HG02938 (cell line): ENCODE measurements at regions not wholly inside any gene's neighbourhood (a gene's known extent, or its start where the extent isn't known, plus 50 kb on each side); places are given as distances from the start of the nearest gene placed in this dataset.
A peak's percentile ranks its signal among the peaks of the same experiment; 100 is the strongest.

Experiments
- ATAC-seq: cut with Tn5 transposase; IDR thresholded peaks from one replicate; pipeline ENCODE4 v1.9.1; 2021; ENCODE audit warnings: mild to moderate bottlenecking, moderate library complexity; ENCODE audit not compliant: unreplicated experiment

DNA sequence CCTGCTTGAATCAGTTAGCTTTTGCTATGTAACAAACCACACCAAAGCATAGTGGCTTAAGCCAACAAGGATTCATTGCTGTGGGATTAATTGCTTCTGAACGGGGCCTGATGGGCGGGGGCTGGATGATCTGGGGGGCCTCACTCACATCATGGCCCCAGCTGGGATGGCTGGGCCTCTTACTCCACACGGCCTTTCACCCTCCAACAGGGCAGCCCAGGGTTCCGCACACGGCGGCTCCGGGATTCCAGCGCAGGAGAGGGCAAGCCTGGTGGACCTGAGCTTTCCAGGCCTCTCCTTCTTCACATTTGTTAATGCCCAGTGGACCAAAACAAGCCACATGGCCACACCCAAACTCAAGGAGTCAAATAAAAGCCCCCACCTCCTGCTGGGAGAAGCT lies 86.3 kb upstream of the PHLPP1 start:
- ATAC-seq = no peak

DNA sequence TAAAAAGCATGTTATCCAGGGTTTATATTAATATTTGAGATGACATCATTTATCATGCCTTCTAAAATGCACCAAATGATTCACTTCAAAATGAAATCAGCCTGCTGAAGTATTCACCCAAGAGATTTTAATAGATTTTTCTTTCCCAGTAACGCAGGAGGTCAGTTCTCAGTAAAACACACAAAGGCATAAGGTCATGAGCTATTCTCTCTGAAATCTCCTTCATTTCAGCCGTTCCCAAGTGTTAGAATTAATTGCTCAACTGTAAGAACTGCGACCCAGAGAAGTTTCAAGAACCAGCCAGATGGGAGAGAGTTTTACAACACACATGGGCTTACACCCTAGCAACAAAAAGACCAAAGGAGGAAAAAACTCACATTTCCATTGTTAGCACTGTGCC lies 84.2 kb upstream of the PHLPP1 start:
- no peak for ATAC-seq

DNA sequence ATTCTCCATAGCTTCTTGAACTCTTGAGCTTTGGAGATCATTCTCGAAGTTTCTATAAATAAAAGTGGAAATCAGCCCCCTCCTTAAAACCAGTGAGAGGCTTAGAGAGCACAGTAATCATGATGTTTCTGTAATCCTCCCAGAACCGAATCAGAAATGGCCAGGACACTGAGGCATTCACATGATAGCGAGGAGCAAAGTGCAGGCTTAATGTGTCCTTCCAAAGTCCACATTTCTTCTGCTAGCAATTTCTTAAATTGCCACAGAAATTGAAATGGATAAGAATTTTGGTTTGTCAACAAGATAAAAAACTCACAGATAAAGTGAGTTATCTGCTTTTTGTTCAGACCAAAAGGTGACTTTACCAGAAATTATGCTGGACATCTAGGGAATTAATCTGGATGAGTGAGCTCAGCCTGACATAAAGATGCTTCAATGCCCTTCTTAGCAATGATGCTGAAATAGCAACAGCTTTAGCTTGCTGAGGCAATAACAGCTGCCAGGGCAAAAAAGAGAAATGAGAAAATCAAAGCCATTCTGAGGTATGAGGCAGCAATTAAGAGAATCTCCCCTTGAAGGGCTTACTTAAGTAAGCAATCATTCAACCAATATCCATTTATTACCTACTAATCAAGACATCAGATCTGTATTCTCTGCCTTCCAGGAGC lies 82.4 kb upstream of the PHLPP1 start:
- ATAC-seq = no peak

DNA sequence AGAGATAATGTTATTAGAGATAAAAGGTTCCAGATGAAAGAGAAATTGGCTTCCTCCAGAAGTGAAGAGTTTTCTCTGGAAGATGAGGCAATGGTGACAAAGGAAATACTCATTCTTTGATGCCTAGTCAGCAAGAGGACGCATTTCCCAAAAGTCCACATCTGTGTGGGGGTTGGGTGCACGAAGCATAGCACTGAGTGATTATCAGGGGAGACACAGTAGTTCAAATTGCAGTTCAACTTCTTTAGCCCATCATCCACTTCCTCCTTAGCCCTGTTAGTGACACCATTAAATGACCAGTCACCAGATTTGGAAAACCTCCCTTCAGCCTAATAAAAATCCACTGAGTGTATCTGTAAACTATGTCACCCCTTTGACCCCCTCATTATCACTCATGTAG lies 80.9 kb upstream of the PHLPP1 start:
- no peak for ATAC-seq

- no peak for ATAC-seq
These were observed 80.2 kb upstream of the PHLPP1 start for GRCh38 chr18:62634979-62635630.

- no peak for ATAC-seq
These were observed 77.9 kb upstream of the PHLPP1 start for GRCh38 chr18:62637403-62637802.

GRCh38 chr18:62637807-62638687 lies 77.3 kb upstream of the PHLPP1 start:
- peak; percentile 71 for ATAC-seq

DNA sequence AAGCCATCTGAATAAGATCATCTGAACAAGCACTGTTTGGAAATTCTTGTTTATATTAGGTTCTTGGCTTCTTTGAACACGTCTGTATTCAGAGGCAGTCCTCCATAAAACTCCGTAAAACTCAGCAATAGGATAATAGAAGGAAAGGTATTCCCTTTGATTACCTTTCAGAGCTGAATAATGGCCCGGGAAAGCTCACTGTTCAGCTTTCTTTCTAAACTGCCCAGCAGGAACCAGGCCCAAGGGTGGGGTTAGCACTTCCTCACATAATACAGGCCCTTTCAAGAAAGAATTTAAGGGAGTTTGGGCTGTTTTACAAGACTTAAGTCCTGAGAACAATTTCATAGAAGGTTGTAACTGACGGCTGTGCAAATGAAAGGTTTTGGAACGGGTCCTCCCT lies 72.2 kb upstream of the PHLPP1 start:
- no peak for ATAC-seq

GRCh38 chr18:62644773-62645172 lies 70.6 kb upstream of the PHLPP1 start:
- ATAC-seq = no peak

DNA sequence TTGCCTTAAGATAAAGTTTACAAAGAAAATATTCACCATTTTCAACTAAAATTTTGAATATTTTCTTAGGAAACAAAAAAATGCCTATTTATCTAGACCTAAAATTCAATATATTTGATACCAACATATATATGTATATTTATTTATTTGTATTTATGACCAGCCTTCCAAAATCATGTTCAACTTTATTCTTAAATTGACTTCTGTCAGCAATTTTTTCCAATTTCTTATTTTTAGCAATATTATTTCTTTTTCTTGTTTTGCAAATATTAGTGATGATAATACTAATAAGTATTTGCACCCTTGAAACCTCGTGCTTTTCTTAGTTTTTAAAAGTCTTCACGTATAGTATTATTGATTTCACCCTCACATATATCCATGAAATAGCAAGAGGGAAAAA lies 68.2 kb upstream of the PHLPP1 start:
- ATAC-seq = no peak

DNA sequence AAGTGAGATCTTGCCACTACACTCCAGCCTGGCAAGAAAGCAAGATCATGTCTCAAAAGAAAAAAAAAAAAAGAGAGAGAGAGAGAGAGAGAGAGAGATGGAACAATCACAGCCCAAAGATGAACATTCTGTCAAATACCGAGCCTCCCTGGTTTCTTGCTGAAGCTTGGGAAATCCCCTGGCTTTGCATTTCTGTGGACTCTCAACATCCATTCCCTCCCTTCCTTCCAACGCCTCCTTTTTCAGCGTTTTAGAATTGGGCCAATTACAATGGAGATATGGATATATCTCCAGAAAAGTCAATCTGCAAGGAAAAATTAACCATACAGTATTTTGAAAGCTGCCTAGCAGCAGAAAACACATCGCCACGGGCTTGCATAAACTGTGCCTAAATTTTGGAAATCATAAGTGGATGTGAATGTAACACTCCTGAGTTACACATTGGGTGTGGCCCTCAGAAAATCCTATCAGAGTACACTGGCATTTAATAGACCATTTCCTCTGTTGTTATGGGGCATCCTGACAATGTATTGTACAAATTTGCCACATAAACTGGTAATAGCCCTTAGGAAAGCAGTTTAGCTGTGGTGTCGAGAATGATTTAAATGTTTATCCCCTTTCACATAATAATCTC lies 67.2 kb upstream of the PHLPP1 start:
- no peak for ATAC-seq

DNA sequence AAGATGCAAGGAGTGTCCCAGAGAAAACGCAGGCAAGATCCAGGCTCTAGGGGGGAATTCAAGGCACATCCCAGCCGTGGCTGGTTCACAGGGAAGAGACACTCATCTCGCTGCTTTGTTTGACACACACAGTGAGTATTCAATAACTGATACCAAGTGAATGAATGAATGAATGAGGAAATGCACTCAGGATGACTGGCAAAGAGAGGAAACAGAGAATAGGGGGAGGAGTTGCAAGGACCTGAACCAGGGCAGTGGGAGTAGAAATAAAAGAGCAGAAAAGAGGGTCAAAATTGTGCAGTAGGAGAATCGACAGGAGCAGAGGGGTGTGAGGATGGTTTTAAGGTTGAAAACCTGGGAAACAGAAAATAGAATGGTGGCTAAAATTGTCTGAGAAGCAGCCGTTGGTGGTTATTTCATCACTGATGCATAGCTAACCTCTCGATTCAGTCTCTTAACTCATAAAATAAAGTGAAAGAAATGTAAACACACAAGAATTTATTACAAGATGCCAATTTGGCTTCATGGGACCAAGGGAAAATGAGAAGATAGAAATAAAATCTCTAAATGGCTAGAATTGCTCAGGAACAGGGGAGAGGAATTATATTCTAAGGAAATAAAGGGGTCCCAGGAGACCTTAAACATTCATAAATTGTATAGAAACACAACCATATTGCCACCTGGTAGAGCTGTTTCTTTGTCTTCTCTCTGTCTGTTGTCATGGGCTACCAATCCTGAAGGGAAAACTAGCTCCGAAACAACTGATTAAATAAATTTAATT lies 63.9 kb upstream of the PHLPP1 start:
- ATAC-seq = peak; percentile 50

DNA sequence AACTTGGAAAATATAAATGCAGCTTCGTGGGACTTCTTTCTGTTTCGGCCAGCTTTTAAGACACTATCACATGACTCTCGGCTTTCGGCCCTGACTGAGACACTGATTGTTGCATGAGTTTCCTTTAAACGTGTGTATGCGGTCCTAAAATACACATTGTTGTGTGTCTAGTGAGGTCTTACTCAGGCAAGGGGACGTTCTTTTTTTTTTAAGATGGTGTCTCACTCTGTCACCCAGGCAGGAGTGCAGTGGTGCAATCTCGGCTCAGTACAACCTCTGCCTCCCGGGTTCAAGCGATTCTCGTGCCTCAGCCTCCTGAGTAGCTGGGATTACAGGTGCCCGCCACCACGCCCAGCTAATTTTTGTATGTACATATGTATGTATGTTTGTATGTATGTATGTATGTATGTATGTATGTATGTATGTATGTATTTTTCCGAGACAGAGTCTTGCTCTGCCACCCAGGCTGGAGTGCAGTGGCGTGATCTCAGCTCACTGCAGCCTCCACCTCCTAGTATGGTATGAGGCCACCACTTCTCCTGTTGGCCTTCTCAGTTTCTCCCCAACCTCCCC lies 63.2 kb upstream of the PHLPP1 start:
- peak; percentile 62 for ATAC-seq

DNA sequence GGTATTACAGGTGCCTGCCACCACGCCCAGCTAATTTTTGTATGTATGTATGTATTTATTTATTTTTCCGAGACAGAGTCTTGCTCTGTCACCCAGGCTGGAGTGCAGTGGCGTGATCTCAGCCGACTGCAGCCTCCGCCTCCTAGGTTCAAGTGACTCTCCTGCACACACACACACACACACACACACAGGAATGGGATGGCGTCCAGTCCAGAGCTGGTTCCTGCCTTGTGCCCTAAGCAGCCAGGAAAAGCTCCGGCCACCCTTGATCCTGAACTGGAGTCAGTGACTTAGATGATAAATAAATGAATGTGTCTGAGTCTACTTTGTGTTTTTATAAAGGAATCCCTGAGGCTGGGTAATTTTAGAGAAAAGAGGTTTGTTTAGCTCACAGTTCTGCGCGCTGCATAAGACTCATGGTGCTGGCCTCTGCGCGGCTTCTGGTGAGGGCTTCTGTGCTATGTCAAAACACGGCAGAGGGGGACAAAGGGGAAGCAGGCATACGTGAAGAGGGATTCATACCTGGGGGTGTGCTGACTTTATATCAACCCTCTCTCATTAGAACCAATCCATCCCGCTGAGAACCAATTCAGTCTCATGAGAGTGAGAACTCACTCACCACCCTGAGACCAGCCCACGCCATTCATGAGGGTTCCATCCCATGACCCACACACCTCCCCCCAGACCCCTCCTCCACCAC lies 59.7 kb upstream of the PHLPP1 start:
- ATAC-seq = no peak

- no peak for ATAC-seq
These were observed 57.3 kb upstream of the PHLPP1 start for GRCh38 chr18:62658028-62658427.

DNA sequence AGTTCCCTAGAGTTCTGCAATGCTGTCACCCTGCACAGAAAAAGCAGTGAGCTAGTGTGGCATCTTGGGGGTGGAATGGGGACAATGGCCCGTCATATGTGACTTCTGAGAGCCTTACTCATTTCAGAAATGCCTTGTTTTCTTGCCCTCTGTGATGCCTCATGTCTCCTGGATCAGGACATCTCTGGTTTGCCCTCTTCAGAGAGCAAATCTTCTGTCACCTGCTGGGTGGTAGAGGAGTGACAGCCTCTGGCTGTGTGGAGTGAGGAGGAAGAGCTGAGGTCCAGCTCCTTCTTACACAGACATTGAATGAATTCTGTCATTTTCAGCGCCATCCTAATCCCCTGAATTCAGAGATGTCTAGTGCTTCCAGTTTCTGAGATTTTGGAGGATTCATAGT lies 55.6 kb upstream of the PHLPP1 start:
- no peak for ATAC-seq

GRCh38 chr18:62660691-62661090 lies 54.6 kb upstream of the PHLPP1 start:
- ATAC-seq = no peak

DNA sequence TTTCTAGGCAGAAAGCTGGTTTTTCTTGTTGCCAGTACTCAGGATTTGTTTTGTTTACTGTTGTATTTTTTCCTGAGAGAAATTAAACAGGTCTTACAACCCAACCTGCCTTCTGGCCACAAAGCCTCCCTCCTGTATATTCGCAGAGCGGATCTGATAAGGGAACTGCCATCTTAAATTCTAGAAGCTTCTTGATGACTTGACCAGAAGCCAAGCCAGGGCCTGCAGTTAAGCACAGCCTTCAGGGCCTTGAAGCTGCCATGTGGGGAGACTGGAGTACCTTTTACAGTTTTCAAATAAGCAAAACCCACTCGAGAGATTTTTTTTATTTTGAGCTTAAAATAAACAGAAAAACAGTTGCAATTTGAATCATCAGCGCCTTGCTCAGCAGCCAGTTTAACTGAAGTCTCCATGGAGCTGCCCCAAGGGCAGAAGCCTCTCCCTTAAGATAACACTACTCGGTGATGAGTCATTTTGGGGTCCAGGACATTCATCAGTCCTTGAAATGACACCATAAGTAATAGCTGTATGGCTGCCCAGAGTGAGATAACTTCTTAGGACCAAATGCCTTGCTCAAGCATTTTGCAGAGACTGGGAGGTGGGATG lies 51.5 kb upstream of the PHLPP1 start:
- peak; percentile 94 for ATAC-seq

- ATAC-seq = no peak
These were observed 50.9 kb upstream of the PHLPP1 start for GRCh38 chr18:62664414-62664813.
